LNCAP (cell line): ENCODE measurements at regions not wholly inside any gene's neighbourhood (a gene's known extent, or its start where the extent isn't known, plus 50 kb on each side); places are given as distances from the start of the nearest gene placed in this dataset.

ENCODE experiments used
- TF ChIP-seq, protein P1 (sequence below): fragments of 450-650 bp; IDR thresholded peaks from 2 replicates; pipeline ENCODE4 v1.5.1; 2017; ENCODE audit warnings: mild to moderate bottlenecking

DNA sequence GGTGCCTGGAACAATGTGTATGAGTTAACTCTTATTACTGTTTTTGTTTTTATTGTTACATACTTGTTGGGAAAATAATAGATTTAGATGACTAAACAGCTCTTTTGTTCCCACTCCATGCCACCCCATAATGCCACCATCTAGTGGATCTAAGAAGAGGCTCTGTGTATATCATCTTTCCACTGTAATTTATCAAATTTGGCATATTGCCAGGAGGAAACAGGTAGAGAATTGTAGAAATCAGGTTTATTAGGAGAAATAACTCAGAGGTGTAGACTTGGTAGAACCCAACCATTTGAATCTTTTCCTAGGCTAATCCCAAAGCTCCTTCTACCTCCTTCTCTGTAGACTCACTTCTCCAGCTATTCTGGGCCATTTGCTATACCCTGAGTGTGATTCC lies 150.6 kb downstream of the GATB start:
- TF ChIP-seq, protein P1, sequence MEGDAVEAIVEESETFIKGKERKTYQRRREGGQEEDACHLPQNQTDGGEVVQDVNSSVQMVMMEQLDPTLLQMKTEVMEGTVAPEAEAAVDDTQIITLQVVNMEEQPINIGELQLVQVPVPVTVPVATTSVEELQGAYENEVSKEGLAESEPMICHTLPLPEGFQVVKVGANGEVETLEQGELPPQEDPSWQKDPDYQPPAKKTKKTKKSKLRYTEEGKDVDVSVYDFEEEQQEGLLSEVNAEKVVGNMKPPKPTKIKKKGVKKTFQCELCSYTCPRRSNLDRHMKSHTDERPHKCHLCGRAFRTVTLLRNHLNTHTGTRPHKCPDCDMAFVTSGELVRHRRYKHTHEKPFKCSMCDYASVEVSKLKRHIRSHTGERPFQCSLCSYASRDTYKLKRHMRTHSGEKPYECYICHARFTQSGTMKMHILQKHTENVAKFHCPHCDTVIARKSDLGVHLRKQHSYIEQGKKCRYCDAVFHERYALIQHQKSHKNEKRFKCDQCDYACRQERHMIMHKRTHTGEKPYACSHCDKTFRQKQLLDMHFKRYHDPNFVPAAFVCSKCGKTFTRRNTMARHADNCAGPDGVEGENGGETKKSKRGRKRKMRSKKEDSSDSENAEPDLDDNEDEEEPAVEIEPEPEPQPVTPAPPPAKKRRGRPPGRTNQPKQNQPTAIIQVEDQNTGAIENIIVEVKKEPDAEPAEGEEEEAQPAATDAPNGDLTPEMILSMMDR: no peak

DNA sequence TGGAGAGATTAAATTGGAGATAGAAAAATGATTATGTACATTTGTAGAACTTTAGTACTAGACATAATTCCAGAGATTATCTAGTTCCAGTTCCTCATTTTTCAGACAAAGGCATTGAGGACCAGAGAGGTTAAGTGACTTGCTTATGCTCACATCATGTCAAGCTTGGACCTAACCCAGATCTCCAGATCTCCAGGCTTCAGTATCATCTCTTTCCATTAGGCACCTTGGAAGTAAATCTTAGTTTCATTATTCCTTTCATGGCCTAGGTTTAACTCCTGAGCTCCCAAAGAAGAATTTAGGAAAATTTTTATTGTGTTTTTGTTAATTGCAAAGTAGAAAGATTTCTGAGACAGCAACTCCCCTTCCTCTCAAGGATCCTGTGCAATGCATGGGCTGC lies 148.8 kb downstream of the GATB start:
- TF ChIP-seq, protein P1: no peak

DNA sequence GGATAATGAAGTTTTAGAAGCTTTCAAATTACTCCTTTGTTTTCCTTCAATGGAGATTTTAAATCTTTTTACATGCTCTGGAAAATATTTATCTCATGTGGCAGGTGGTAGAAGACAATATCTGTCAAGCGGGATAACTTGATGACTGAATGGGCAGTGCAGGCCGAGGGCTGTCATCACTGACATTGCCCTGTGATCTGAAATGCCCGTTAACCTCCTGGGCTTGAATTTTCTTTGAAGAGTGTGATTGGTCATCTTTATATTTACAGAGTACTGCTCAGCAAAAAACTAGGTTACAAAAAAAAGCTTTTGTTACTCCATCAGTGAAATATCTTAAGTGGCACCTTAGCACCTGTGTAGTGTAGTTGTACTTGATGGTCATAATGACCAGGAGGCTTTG lies 147.5 kb downstream of the GATB start:
- TF ChIP-seq, protein P1: no peak

DNA sequence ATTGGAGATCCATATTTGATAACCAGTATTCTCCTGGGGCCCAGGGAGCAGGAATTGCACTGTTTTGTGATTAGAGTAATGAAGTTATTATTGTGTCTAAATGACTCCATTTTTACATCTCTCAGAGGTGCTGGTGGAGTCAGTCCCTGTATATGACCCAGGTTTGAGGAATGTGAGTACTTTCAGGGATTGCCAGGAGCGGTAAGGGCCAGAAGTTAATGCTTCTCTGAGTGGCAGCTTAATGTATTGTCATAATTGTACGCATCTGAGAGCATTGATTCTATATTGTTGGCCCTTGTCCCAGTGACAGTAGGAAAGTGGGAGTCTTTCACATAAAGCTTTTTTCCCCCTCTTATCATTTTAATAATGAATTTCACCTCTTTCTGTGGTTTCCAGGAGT lies 146.2 kb downstream of the GATB start:
- TF ChIP-seq, protein P1: no peak

DNA sequence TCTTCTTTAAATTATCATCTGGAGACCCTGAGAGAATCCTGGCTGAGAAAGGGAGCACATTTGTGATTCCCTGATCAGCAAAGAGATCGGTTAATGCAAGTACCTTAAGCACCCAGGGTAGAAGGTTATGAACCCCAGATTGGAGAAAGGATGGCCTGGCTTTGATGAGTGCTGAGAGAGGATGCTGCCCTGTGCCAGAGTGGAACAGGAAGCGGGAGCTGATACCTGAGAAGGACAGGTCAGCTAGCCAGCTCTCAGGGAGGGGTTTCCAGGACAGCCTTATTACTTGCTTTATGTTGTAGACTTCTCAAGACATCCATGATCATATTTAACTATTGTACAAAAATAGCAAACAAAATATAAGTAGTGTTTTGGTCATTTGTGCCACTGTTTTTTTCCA lies 141.9 kb downstream of the GATB start:
- TF ChIP-seq, protein P1: no peak

DNA sequence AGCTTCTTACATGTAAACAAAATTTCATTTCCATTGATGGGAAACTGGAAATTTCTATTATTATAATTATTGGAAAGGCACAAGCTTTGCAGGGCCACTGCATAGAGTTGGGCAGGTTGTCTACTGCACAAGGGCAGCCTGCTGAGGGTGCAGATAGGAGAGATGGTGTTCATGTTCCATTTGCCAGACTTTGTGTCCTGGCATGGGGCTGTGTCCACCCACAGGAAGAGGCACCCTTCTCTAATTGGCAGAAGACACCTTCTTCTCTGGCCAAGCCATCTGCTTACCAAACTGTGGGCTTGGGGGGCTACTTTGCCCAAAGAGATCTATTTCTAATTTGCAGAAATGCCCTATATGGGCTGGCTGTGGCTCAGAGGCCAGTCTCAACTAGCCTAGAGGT lies 140.7 kb downstream of the GATB start:
- TF ChIP-seq, protein P1: no peak
